DND-41 (cell line): ENCODE measurements at regions not wholly inside any gene's neighbourhood (a gene's known extent, or its start where the extent isn't known, plus 50 kb on each side); places are given as distances from the start of the nearest gene placed in this dataset.

Source experiments
- ATAC-seq: fragments of 200-7000 bp; cut with Tn5 transposase; 3 replicates; pipeline ENCODE4 v1.9.1; 2021; ENCODE audit warnings: low read depth; ENCODE audit not compliant: insufficient read depth
- DNase-seq: peaks from one replicate; pipeline ENCODE4 v3.0.0-alpha.2; 2020
- H2AFZ ChIP-seq: 2 replicates; pipeline ENCODE4 v1.6.0; 2012; ENCODE audit warnings: low read depth, low read length
- H3K27ac ChIP-seq: 2 replicates; pipeline ENCODE4 v1.5.1; 2012; ENCODE audit warnings: low read length, inconsistent platforms
- H3K27me3 ChIP-seq: fragments of 200-600 bp; sonication (generic); 2 replicates; pipeline ENCODE4 v1.6.0; 2012; ENCODE audit warnings: low read length, mild to moderate bottlenecking, inconsistent platforms; ENCODE audit not compliant: insufficient read depth, poor library complexity
- H3K36me3 ChIP-seq: 2 replicates; pipeline ENCODE4 v1.5.1; 2012; ENCODE audit warnings: low read length, inconsistent platforms; ENCODE audit not compliant: insufficient read depth
- H3K4me1 ChIP-seq: 2 replicates; pipeline ENCODE4 v1.5.1; 2012; ENCODE audit warnings: mild to moderate bottlenecking, low read length; ENCODE audit not compliant: insufficient read depth
- H3K4me2 ChIP-seq: 2 replicates; pipeline ENCODE4 v1.6.0; 2012; ENCODE audit warnings: mild to moderate bottlenecking, moderate library complexity, low read length, inconsistent platforms; ENCODE audit not compliant: insufficient read depth
- H3K4me3 ChIP-seq, 2 experiments: fragments of 200-600 bp in 1 of 2; shearing (Covaris generic) in 1 of 2; 2 replicates each; pipeline ENCODE4 v1.5.1; 2012 to 2016; ENCODE audit warnings: inconsistent platforms in 2 of 2, low read length in 2 of 2, mild to moderate bottlenecking in 2 of 2, low read depth in 1 of 2, moderate library complexity in 1 of 2
- H3K79me2 ChIP-seq: 2 replicates; pipeline ENCODE4 v1.6.0; 2012; ENCODE audit warnings: low read length, inconsistent platforms; ENCODE audit not compliant: insufficient read depth
- H3K9ac ChIP-seq: 2 replicates; pipeline ENCODE4 v1.6.0; 2012; ENCODE audit warnings: low read depth, mild to moderate bottlenecking, inconsistent platforms, low read length, moderate library complexity
- H3K9me3 ChIP-seq: 2 replicates; pipeline ENCODE4 v1.5.1; 2012; ENCODE audit warnings: low read length, moderate library complexity, mild to moderate bottlenecking, inconsistent platforms; ENCODE audit not compliant: insufficient read depth, severe bottlenecking
- H4K20me1 ChIP-seq: 2 replicates; pipeline ENCODE4 v1.6.0; 2012; ENCODE audit warnings: low read length; ENCODE audit not compliant: insufficient read depth
- EZH2 ChIP-seq: IDR thresholded peaks from 3 replicates; pipeline ENCODE4 v1.6.1; 2012; ENCODE audit warnings: borderline replicate concordance, low read depth, mild to moderate bottlenecking, moderate library complexity, low read length, inconsistent platforms; ENCODE audit not compliant: severe bottlenecking
- TF ChIP-seq, protein P1 (sequence below): IDR thresholded peaks from 2 replicates; pipeline ENCODE4 v1.5.1; 2012; ENCODE audit warnings: borderline replicate concordance, low read length, moderate library complexity, mild to moderate bottlenecking; ENCODE audit not compliant: poor library complexity, severe bottlenecking; ENCODE audit errors: extremely low read depth

GRCh38 chr9:26603617-26604016 is 289.0 kb downstream of the CAAP1 start:
- no peaks in the 10 kb centered on the region for H3K79me2 ChIP-seq
- TF ChIP-seq, protein P1, sequence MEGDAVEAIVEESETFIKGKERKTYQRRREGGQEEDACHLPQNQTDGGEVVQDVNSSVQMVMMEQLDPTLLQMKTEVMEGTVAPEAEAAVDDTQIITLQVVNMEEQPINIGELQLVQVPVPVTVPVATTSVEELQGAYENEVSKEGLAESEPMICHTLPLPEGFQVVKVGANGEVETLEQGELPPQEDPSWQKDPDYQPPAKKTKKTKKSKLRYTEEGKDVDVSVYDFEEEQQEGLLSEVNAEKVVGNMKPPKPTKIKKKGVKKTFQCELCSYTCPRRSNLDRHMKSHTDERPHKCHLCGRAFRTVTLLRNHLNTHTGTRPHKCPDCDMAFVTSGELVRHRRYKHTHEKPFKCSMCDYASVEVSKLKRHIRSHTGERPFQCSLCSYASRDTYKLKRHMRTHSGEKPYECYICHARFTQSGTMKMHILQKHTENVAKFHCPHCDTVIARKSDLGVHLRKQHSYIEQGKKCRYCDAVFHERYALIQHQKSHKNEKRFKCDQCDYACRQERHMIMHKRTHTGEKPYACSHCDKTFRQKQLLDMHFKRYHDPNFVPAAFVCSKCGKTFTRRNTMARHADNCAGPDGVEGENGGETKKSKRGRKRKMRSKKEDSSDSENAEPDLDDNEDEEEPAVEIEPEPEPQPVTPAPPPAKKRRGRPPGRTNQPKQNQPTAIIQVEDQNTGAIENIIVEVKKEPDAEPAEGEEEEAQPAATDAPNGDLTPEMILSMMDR = no peak
- no peak for TF ChIP-seq EZH2
- H3K36me3 ChIP-seq = no peaks in the 10 kb centered on the region
- DNase-seq = no peak
- H3K27ac ChIP-seq = no peak overlapping the region
- H3K4me3 ChIP-seq = no peak overlapping the region
- no peaks in the 10 kb centered on the region for H4K20me1 ChIP-seq
- H3K9me3 ChIP-seq = no peaks in the 10 kb centered on the region
- no peak overlapping the region for H3K4me2 ChIP-seq
- H3K9ac ChIP-seq = no peak overlapping the region
- H3K27me3 ChIP-seq = no peaks in the 10 kb centered on the region
- H2AFZ ChIP-seq = no peak overlapping the region
- ATAC-seq = no peak
- no peaks in the 10 kb centered on the region for H3K4me1 ChIP-seq

DNA sequence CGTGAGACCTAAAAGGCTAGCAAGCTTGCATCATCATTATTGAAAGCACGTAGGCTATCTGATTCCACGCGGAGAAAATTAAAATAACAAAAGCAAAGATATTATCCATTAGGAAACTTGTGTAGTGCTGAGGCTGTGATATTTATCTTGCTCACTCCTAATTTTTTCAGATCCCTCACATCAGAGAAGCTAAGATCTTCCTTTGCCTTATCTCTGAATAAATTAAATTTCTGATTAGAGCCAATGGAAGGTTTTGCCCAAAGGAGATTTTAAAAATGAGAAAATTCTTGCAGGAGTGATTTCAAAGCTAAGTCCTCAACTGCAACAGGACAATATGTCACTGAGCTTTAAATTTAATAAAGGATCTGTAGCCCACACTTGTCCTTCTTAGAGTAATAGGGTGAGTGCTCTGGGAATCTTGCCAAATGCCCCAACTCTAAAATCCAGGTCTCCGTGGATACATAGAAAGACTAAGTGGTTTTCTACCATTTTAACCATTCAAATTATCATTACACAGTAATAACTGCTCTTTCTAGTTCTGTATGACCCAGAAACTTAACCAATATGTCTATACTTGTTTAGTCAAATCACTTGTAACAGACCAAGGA is 295.0 kb downstream of the CAAP1 start:
- Histone ChIP-seq H3K4me3 (no peak overlapping the region), H3K4me2 (no peak overlapping the region), H4K20me1 (no peaks in the 10 kb centered on the region), H3K9me3 (no peaks in the 10 kb centered on the region), H3K9ac (no peak overlapping the region), H3K27me3 (no peaks in the 10 kb centered on the region), H3K79me2 (no peaks in the 10 kb centered on the region), H2AFZ (no peak overlapping the region), H3K4me1 (no peaks in the 10 kb centered on the region), H3K27ac (no peak overlapping the region), H3K36me3 (no peaks in the 10 kb centered on the region)
- ATAC-seq (no peak), DNase-seq (no peak)
- TF ChIP-seq EZH2 = no peak
- TF ChIP-seq, protein P1 = no peak

DNA sequence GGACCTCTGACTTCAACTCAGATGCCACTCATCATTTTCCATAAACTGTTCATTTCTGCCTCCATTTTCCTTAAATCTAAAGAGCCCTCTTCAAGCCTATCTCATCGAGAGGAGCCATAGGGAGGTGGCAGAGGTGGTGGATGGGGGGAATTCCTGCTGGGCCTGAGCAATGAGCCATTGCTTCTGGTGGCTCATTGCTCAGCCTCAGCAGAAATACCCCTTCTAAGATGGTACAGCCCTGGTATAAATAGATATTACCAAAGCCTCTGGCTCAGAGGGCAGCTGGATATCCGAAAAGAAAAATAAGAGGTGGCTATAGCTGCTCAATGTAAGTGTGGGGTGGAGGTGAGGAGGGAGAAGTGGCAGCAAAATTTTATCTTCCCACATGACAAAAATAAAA is 313.5 kb downstream of the CAAP1 start:
- H4K20me1 ChIP-seq = no peaks in the 10 kb centered on the region
- H3K4me3 ChIP-seq = no peak overlapping the region
- no peaks in the 10 kb centered on the region for H3K4me1 ChIP-seq
- DNase-seq (no peak), ATAC-seq (no peak)
- no peak for TF ChIP-seq EZH2
- TF ChIP-seq, protein P1 = no peak
- no peak overlapping the region for H3K4me2 ChIP-seq
- H3K79me2 ChIP-seq = no peaks in the 10 kb centered on the region
- no peaks in the 10 kb centered on the region for H3K9me3 ChIP-seq
- H2AFZ ChIP-seq = no peak overlapping the region
- no peaks in the 10 kb centered on the region for H3K36me3 ChIP-seq
- no peak overlapping the region for H3K9ac ChIP-seq
- no peak overlapping the region for H3K27ac ChIP-seq
- H3K27me3 ChIP-seq = no peaks in the 10 kb centered on the region
